Hematopoietic multipotent progenitor cell treated with erythropoietin and hydrocortisone succinate and interleukin-3 and kit ligand, for 4 days (in vitro differentiated cells): ENCODE measurements at regions not wholly inside any gene's neighbourhood (a gene's known extent, or its start where the extent isn't known, plus 50 kb on each side); places are given as distances from the start of the nearest gene placed in this dataset.
"Not testable (repeated sequence)": the region's sequence is repeated elsewhere in the genome, so short reads cannot be mapped to it uniquely, and the experiment has no call there.

Source experiments
- DNase-seq: peaks from one replicate; pipeline ENCODE4 v3.0.0-alpha.2; 2015

DNA sequence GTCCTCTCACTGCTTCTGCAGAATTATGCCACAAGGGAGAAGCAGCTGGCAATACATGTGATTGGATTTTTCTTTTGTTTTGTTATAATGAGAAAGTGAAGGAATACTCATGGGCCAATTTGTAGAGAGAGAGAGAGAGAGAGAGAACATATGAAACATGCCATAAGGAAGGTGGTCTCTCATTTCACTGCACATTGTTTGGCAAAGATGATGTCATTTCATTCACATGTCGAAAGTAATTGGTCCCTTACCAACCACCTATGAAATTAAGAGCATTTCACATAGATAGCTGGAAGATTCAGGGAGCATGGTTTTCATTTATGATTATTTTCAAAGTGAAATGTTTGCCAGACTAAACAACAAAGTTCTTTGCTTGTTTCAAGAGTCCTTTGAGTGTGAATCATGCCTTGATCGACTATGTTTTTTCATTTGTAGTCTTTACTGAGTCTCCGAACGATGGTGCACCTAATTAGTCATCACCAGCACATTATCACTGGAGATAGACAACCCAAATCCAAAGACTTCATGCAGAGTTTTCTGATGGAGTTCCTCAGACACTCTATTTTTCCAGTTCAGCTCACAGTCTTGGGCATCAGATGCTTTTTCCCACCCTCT lies 130.1 kb upstream of the ZEB1 start:
- DNase-seq = no peak

- DNase-seq = no peak
Observed at GRCh38 chr10:31190488-31190887, 128.5 kb upstream of the ZEB1 start.

DNA sequence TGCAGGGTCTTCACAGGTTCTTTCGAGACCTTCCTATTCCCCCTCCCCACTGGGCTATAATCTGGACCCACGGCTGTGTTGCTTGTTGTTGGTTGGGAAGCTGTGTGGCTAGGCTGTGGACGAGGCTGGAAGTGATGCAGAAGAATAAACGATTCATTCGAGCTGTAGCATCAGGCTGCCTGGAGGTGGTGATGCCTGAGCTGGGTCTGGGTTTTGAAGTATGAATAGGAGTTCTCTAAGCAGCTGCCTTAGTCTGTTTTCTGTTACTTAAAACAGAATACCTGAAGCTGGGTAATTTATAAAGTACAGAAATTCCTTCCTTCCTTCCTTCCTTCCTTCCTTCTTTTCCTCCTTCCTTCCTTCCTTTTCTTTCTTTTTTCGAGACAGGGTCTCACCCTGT lies 126.5 kb upstream of the ZEB1 start:
- no peak for DNase-seq

DNA sequence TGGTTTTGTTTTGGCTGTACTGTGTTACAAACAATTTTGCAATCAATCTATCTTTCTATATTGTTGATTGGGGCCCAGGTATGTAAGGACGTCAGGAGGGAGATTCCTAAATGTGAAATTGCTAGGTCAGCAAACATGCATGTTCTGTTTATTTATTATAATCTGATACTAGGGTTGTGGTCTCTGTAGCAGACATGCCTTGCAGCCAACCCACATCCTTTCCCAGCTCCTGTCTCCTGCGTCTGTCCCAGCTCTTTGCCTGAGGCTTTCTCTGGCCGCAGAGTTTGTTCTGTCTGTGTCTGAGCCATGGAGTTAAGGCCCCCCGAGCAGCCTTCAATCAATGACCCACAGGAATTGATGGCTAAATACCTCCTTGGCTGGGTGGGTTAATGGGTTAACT lies 124.0 kb upstream of the ZEB1 start:
- no peak for DNase-seq

DNA sequence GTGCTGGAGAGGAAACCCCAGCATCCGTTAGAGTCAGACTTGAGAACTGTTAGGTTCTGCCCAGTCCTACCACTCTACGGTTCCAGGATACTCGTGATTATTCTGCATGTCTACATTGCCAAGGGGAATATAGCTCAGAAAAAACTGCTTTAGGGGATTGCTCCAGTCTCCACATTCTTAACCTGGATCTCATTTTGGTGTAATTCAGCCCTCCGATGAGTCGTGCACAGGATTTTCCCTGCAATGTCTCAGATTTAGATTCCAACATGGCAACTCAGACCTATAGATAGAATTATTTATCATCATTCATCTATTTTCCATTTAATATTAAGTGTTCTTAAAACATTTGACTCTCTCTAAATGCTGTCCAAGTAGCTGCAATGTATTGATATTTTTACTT lies 121.1 kb upstream of the ZEB1 start:
- DNase-seq = no peak

- no peak for DNase-seq
Observed at GRCh38 chr10:31204090-31204489, 114.9 kb upstream of the ZEB1 start.

GRCh38 chr10:31207636-31208035 lies 111.4 kb upstream of the ZEB1 start:
- no peak for DNase-seq

DNA sequence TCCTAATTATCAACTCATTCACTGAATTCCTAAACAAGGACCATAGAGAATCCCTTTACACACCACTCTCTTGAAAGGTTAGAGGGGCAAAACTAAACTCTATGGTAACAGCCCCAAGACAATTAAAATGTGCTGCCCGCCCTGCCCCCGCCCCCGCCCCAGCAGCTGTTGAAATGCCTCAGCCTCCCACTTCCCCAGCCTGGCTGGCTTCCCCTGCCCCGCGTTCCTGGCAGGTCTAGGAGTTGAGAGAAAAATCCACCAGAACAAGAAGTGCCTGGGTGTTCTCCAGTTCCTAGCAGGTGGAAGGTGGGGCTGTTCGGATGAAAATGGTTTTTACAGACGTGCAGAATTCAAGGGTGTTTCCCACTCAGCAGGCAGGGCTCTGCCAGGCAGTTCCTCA lies 109.5 kb upstream of the ZEB1 start:
- no peak for DNase-seq

- DNase-seq = no peak
Observed at GRCh38 chr10:31210190-31210589, 108.8 kb upstream of the ZEB1 start.

DNA sequence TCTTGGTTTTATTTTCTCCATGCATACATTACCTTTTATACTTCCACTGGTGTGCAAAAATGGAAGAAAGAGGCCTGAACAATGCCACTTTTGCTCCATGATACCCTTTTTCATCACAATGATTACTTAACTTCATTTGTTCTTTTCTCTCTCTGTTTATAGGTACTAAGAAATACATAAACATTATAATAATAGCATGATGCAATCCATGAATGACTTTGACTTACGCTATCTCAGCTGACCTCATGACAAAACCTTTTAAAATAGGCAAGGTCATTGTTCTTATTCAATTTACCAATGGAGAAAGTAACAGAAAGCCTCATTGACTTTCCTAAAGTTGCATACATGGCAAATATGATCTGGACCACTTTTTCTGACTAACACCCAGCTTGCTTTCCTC lies 105.1 kb upstream of the ZEB1 start:
- no peak for DNase-seq

DNA sequence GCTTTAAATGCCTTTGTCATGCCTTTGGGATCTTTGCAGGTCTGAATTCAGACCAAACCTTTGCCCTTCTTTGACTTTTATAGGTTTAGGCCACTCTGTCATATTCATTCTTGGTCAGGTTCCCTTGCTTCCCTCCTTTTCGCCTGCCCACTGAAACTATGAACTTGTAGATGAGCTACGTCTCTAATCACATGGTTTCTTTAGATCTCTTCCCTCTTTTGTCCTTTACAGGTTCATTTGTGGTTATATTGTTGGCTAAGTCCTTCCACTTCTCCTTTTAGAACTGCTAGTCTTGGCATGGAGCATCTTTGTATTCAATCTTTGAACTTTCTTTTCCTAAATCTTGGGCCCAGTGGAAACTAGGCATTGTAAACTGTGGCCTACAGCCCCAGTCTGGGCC lies 104.0 kb upstream of the ZEB1 start:
- peak; percentile 64 for DNase-seq

- DNase-seq = no peak
Observed at GRCh38 chr10:31219306-31219705, 99.7 kb upstream of the ZEB1 start.

DNA sequence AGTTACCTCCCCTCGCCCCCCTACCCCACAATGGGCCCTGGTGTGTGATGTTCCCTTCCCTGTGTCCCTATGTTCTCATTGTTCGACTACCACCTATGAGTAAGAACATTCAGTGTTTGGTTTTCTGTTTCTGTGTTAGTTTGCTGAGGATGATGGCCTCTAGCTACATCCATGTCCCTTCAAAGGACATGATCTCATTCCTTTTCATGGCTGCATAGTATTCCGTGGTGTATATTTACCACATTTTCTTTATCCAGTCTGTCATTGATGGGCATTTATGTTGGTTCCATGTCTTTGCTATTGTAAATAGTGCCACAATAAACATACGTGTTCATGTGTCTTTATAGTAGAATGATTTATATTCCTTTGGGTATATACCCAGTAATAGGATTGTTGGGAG lies 90.2 kb upstream of the ZEB1 start:
- DNase-seq = not testable (repeated sequence)

DNA sequence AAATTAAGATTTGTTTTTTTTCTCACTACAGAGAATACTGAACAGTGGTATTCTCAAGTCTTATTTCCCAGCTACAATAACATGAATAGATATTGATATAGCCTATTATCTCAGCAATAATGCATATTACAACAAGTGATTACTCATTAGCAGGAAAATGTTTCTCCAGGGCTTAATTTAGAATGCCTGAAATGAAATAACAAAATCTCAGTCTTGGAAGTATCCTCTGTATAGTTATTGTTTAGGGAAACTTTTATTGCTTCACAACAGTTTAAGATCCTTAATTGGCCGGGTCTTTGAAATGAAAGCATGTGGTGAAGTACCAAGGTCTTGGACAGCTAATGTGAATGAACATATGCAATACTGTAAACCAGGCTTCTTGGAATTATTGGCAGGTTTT lies 79.1 kb upstream of the ZEB1 start:
- no peak for DNase-seq

GRCh38 chr10:31242902-31243301 lies 76.1 kb upstream of the ZEB1 start:
- peak; percentile 84 for DNase-seq

- not testable (repeated sequence) for DNase-seq
Observed at GRCh38 chr10:31251118-31251517, 67.9 kb upstream of the ZEB1 start.

DNA sequence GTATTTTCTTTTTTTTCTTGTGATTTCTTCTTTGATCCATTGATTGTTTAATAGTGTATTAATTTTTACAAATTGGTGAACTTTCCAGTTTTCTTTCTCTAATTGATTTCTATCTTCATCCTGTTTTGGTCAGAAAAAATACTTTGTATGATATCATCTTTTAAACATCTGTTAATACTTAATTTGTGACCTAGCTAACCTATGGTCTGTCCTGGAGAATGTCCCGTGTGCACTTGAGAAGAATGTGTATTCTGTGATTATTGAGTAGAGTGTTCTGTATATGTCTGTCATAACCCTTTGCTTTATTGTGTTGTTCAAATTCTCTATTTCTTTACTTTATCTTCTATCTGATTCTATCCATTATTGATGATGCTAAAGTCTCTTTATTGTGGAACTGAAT lies 65.8 kb upstream of the ZEB1 start:
- no peak for DNase-seq

GRCh38 chr10:31261511-31262311 lies 57.3 kb upstream of the ZEB1 start:
- no peak for DNase-seq

GRCh38 chr10:31262672-31263071 lies 56.3 kb upstream of the ZEB1 start:
- no peak for DNase-seq

DNA sequence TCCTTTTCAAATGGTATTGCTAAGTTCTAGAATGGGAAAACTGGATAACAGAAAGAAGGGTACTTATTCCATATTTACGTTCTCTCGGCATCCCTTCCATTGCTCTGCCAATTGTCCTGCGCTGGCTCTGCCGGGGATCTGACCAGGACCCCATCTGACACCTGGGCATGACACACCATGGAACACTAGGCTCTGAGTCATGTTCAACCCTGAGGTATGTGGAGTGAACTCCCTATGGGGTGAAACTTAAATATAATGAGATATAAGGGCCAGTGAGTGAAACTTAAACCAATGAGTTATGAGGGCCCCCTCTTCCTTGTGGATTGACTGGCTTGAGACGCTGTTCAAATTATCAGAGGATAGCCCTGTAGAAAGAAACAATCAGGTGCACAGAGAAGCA lies 55.1 kb upstream of the ZEB1 start:
- DNase-seq = no peak

GRCh38 chr10:31268444-31269303 lies 50.3 kb upstream of the ZEB1 start:
- DNase-seq = no peak
